Liver (tissue), 8 donors: ENCODE measurements at regions not wholly inside any gene's neighbourhood (a gene's known extent, or its start where the extent isn't known, plus 50 kb on each side); places are given as distances from the start of the nearest gene placed in this dataset.

Experiments used
- DNase-seq: peaks from one replicate; pipeline ENCODE4 v3.0.0-alpha.2; 2017; ENCODE audit warnings: low spot score
- H3K27ac ChIP-seq, 2 donors: one replicate each; pipeline ENCODE4 v1.7.0; 2013; ENCODE audit warnings: inconsistent platforms in 2 of 2, low read length in 2 of 2, control low read depth in 1 of 2, low read depth in 1 of 2, mild to moderate bottlenecking in 1 of 2
- H3K27me3 ChIP-seq, 4 donors: one replicate each; pipeline versions ENCODE4 v1.6.1 to v1.7.0; 2013; ENCODE audit warnings: low read length in 3 of 4, inconsistent platforms in 1 of 4, mild to moderate bottlenecking in 1 of 4, moderate library complexity in 1 of 4; ENCODE audit not compliant: control insufficient read depth in 4 of 4, insufficient read depth in 4 of 4
- H3K36me3 ChIP-seq, 4 donors: one replicate each; pipeline versions ENCODE4 v1.6.1 to v1.7.0; 2013; ENCODE audit warnings: low read length in 3 of 4, mild to moderate bottlenecking in 3 of 4, low read depth in 1 of 4, moderate library complexity in 1 of 4; ENCODE audit not compliant: control insufficient read depth in 4 of 4, insufficient read depth in 3 of 4
- H3K4me1 ChIP-seq, 4 donors: one replicate each; pipeline versions ENCODE4 v1.6.1 to v1.7.0; 2013; ENCODE audit warnings: low read length in 3 of 4, mild to moderate bottlenecking in 3 of 4, moderate library complexity in 1 of 4; ENCODE audit not compliant: control insufficient read depth in 4 of 4, insufficient read depth in 4 of 4
- H3K4me3 ChIP-seq, 3 donors: one replicate each; pipeline versions ENCODE4 v1.6.1 to v1.7.0; 2013; ENCODE audit warnings: low read length in 3 of 3, control low read depth in 1 of 3, low read depth in 1 of 3, mild to moderate bottlenecking in 1 of 3
- H3K9ac ChIP-seq, 2 donors: one replicate each; pipeline ENCODE4 v1.7.0; 2013; ENCODE audit warnings: low read length in 2 of 2, mild to moderate bottlenecking in 2 of 2, moderate library complexity in 2 of 2, control low read depth in 1 of 2, low read depth in 1 of 2
- H3K9me3 ChIP-seq, 4 donors: one replicate each; pipeline versions ENCODE4 v1.6.1 to v1.7.0; 2013; ENCODE audit warnings: low read length in 3 of 4; ENCODE audit not compliant: control insufficient read depth in 4 of 4
- ATF3 ChIP-seq: IDR thresholded peaks from 2 replicates; pipeline ENCODE4 v1.6.1; 2016; ENCODE audit warnings: antibody characterized with exemption
- CTCF ChIP-seq: fragments of 150-350 bp; IDR thresholded peaks from 2 replicates; pipeline ENCODE4 v1.5.1; 2017; ENCODE audit warnings: improper control_type of control experiment, low read depth, low read length; ENCODE audit not compliant: missing input control
- EGR1 ChIP-seq, 2 donors: IDR thresholded peaks; 2 replicates each; pipeline ENCODE4 v1.6.1; 2016 to 2018; ENCODE audit warnings: antibody characterized with exemption in 2 of 2, low read depth in 2 of 2
- FOXA1 ChIP-seq: IDR thresholded peaks from 2 replicates; pipeline ENCODE4 v1.6.1; 2016; ENCODE audit warnings: antibody characterized with exemption
- FOXA2 ChIP-seq: IDR thresholded peaks from 2 replicates; pipeline ENCODE4 v1.6.1; 2016; ENCODE audit warnings: antibody characterized with exemption
- GABPA ChIP-seq, 2 donors: IDR thresholded peaks in 1 of 2; conservative IDR thresholded peaks in 1 of 2; 2 replicates each; pipeline ENCODE4 v1.6.1; 2016; ENCODE audit warnings: antibody characterized with exemption in 2 of 2, mild to moderate bottlenecking in 1 of 2, moderate library complexity in 1 of 2
- HNF4A ChIP-seq, 2 donors: conservative IDR thresholded peaks; 2 replicates each; pipeline ENCODE4 v1.6.1; 2016; ENCODE audit warnings: antibody characterized with exemption in 2 of 2, mild to moderate bottlenecking in 2 of 2
- HNF4G ChIP-seq: IDR thresholded peaks from 2 replicates; pipeline ENCODE4 v1.6.1; 2016; ENCODE audit warnings: antibody characterized with exemption
- JUND ChIP-seq, 2 donors: IDR thresholded peaks; 2 replicates each; pipeline ENCODE4 v1.6.1; 2016; ENCODE audit warnings: antibody characterized with exemption in 2 of 2
- MAX ChIP-seq: IDR thresholded peaks from 2 replicates; pipeline ENCODE4 v1.6.1; 2016; ENCODE audit warnings: antibody characterized with exemption
- NR2F2 ChIP-seq: IDR thresholded peaks from 2 replicates; pipeline ENCODE4 v1.6.1; 2016; ENCODE audit warnings: antibody characterized with exemption
- RAD21 ChIP-seq, 2 donors: IDR thresholded peaks; 2 replicates each; pipeline ENCODE4 v1.6.1; 2016; ENCODE audit warnings: antibody characterized with exemption in 2 of 2, mild to moderate bottlenecking in 2 of 2
- REST ChIP-seq: IDR thresholded peaks from 2 replicates; pipeline ENCODE4 v1.6.1; 2016; ENCODE audit warnings: antibody characterized with exemption, mild to moderate bottlenecking
- RXRA ChIP-seq, 2 donors: IDR thresholded peaks; 2 replicates each; pipeline ENCODE4 v1.6.1; 2017 to 2018; ENCODE audit warnings: antibody characterized with exemption in 2 of 2, mild to moderate bottlenecking in 1 of 2
- SP1 ChIP-seq: IDR thresholded peaks from 2 replicates; pipeline ENCODE4 v1.6.1; 2018; ENCODE audit warnings: antibody characterized with exemption, mild to moderate bottlenecking
- TAF1 ChIP-seq: conservative IDR thresholded peaks from 2 replicates; pipeline ENCODE4 v1.6.1; 2016; ENCODE audit warnings: antibody characterized with exemption, mild to moderate bottlenecking
- YY1 ChIP-seq: IDR thresholded peaks from 2 replicates; pipeline ENCODE4 v1.6.1; 2016; ENCODE audit warnings: antibody characterized with exemption, mild to moderate bottlenecking
- ZBTB33 ChIP-seq: IDR thresholded peaks from 2 replicates; pipeline ENCODE4 v1.6.1; 2016; ENCODE audit warnings: antibody characterized with exemption
- WGBS: extraction: QIAGEN DNeasy Blood & Tissue Kit; methylation state at CpG from one replicate; pipeline ENCODE4 v1.1.7; 2013; 5-methylcytosine and 5-hydroxymethylcytosine counted together
- donor health status: healthy.
- donor health status: healthy.
- donor health status: healthy.
- donor health status: healthy.
- donor health status: healthy.

GRCh38 chr7:54080971-54081370 is 461.2 kb upstream of the VSTM2A start:
- H3K27me3 ChIP-seq, result no peaks in the 10 kb centered on the region
- no peak for TF ChIP-seq RXRA (IDR thresholded peaks at IDR 0.05)
- no peak for TF ChIP-seq RAD21 (IDR thresholded peaks at IDR 0.05)
- no peaks in the 10 kb centered on the region for H3K36me3 ChIP-seq
- WGBS, result 40% methylated on average over 4 of the region's 4 CpGs
- DNase-seq, result no peak
- no peaks in the 10 kb centered on the region for H3K9me3 ChIP-seq
- H3K4me1 ChIP-seq, result no peaks in the 10 kb centered on the region
- no peak overlapping the region for H3K9ac ChIP-seq
- no peak overlapping the region for H3K27ac ChIP-seq
- H3K4me3 ChIP-seq, result no peak overlapping the region

GRCh38 chr7:54084340-54084739 is 457.8 kb upstream of the VSTM2A start:
- Histone ChIP-seq H3K27ac (no peak overlapping the region), H3K4me3 (no peak overlapping the region), H3K27me3 (no peaks in the 10 kb centered on the region), H3K9me3 (no peaks in the 10 kb centered on the region), H3K9ac (no peak overlapping the region), H3K36me3 (no peaks in the 10 kb centered on the region), H3K4me1 (no peaks in the 10 kb centered on the region)
- 89% methylated on average over 4 of the region's 4 CpGs for WGBS
- TF ChIP-seq HNF4G (no peak), JUND (IDR thresholded peaks at IDR 0.05) (no peak), RAD21 (IDR thresholded peaks at IDR 0.05) (no peak), NR2F2 (no peak), ATF3 (no peak), ZBTB33 (no peak), RXRA (IDR thresholded peaks at IDR 0.05) (no peak), GABPA (IDR thresholded peaks at IDR 0.05 in 1 of 2, conservative IDR thresholded peaks at IDR 0.05 in 1 of 2) (no peak), EGR1 (IDR thresholded peaks at IDR 0.05; ENCODE audit: low read depth in 2 of 2) (no peak), FOXA2 (no peak), CTCF (no peak), SP1 (no peak), FOXA1 (no peak), TAF1 (no peak), HNF4A (conservative IDR thresholded peaks at IDR 0.05) (no peak), MAX (no peak), REST (no peak), YY1 (no peak)
- DNase-seq, result no peak
